GM18508 (cell line): ENCODE measurements at regions not wholly inside any gene's neighbourhood (a gene's known extent, or its start where the extent isn't known, plus 50 kb on each side); places are given as distances from the start of the nearest gene placed in this dataset.

Experiments
- ATAC-seq: cut with Tn5 transposase; IDR thresholded peaks from one replicate; pipeline ENCODE4 v1.9.1; 2021; ENCODE audit warnings: moderate number of reproducible peaks; ENCODE audit not compliant: insufficient read depth, unreplicated experiment

GRCh38 chr6:79330704-79331103 is 96.2 kb upstream of the HMGN3 start:
- ATAC-seq, result no peak

DNA sequence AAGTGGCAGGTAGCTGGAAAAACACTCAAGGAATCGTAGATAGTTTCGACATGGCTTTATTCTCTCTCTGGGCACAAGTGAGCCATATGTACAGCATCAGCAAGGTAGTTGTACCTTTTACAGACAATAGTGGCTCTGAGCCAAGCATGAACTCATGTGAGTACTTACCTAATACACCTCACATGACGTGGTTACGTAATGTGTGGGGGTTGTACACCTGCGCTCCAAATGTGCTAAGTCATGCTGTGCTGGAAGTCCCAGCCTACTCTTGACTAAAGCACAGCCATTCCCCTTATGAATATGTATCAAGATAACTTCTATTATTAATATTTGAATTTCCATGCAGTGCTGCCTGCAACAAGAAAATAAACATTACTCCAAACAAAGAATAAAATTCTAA is 78.8 kb upstream of the HMGN3 start:
- no peak for ATAC-seq

- no peak for ATAC-seq
Measured at GRCh38 chr6:79307321-79308036, 73.0 kb upstream of the HMGN3 start.

DNA sequence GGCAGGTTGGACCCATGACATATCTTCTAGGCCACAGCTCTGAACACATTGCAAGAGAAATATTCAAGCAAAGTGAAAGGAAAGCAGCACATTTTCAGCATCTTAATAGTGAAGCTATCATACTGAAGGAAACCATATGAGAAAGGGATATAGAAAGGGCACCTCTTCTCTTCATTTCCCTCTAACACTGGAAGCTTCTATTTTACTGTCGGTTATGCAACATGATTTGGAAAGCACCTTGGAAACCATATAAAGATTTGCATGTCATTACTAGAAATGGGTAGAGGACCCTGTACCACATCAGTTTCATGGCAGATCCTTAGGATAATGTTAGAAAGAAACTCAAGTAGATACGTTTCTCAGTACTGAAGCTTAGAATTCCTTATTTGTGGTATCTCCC is 70.5 kb upstream of the HMGN3 start:
- ATAC-seq, result no peak

DNA sequence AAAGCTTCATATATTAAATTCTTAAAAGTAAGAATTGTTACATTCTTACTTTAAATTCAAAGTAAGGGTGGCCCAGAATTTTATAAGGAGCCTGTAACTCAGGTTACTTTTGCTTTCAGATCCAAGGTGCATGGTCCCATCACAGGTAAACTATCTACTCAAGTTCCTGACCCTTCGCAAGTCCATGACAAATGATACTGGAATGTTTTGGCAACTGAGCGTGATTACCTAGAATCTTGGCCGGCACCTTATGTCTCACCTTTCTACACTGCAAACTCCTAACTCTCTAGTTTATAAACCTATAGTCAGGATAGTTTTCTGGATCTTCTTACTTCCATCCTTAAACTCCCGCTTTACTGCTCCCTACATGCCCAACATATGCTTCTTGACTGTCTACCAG is 67.9 kb upstream of the HMGN3 start:
- no peak for ATAC-seq

DNA sequence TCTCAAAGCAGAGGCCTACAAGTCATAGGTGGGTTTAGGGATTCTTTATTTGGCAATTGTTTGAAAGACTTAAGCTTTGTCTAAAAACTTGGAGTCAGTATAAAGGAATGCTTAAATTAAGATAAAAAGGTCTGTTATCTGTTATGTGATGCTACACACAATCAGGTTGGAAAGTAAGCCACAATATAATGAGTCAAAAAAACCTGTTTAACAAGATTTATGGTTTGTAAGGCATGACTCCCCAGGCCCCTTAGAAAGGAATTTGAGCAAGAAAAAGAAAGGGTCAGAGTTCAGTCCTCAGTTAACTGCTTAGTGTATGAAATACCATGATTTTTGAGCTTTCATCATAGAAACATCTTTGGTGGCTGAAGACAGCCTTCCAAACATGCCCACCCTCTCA is 66.8 kb upstream of the HMGN3 start:
- no peak for ATAC-seq

DNA sequence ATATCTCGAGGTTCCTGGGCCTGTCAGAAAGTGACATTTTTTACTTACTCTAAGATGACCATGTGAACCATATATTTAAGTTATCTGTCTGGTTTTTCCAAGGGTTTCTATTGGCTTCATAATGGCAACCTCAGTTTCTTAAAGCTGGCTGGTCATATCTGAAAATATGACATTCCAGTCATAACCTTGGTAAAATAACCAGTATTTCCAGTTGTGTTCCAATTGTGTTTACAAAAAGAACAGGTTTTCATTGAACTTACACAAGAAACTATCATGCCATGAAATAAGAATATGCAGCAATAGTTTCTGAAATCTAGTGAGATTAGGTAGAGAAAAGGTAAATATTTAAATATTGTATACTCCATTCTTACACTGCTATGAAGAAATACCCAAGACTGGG is 61.7 kb upstream of the HMGN3 start:
- ATAC-seq, result no peak
